ENCODE measurements at regions not wholly inside any gene's neighbourhood (a gene's known extent, or its start where the extent isn't known, plus 50 kb on each side); places are given as distances from the start of the nearest gene placed in this dataset.

GRCh38 chr2:240358821-240359397 is 76.6 kb upstream of the GPC1 start:
- H3K4me1 ChIP-seq (ENCODE audit: control insufficient read depth in 1 of 2, insufficient read depth in 2 of 2, low read length in 2 of 2): no peaks in the 10 kb centered on the region
- no peak for DNase-seq
- no peaks in the 10 kb centered on the region for H3K36me3 Mint-ChIP-seq
- WGBS (ENCODE audit: insufficient coverage): 82% methylated on average over 2 of the region's 13 CpGs
- H3K79me2 ChIP-seq (ENCODE audit: insufficient read depth, low read length): no peaks in the 10 kb centered on the region
- peaks cover 8 to 24% (median 19%) of the 10 kb centered on the region in 7 donors for H3K9me3 Mint-ChIP-seq
- no peaks in the 10 kb centered on the region for H4K20me1 ChIP-seq (ENCODE audit: insufficient read depth, low read length)
- no peak overlapping the region for H3K4me2 ChIP-seq (replicated peaks; ENCODE audit: extremely low read depth, low read length, poor library complexity, severe bottlenecking)
- no peaks in the 10 kb centered on the region for H3K36me3 ChIP-seq (replicated peaks in 1 of 2; ENCODE audit: control insufficient read depth in 1 of 2, insufficient read depth in 2 of 2, low read length in 2 of 2)
- H3K4me3 ChIP-seq (replicated peaks in 1 of 3; ENCODE audit: low read depth in 2 of 3, low read length in 3 of 3): no peak overlapping the region
- intact Hi-C loops (cut with micrococcal nuclease): no loop called here
- peaks cover 5 to 28% of the 10 kb centered on the region in 2 donors for H3K9me3 ChIP-seq (replicated peaks in 1 of 2; ENCODE audit: control insufficient read depth in 1 of 2, insufficient read depth in 1 of 2, low read length in 2 of 2)
- no peaks in the 10 kb centered on the region for H3K4me1 Mint-ChIP-seq
- H3K27ac ChIP-seq (ENCODE audit: low read depth in 1 of 2, low read length in 2 of 2): no peak overlapping the region
- H3K27ac Mint-ChIP-seq: no peak overlapping the region
- no peaks in the 10 kb centered on the region for H3K27me3 ChIP-seq (ENCODE audit: control insufficient read depth in 2 of 2, insufficient read depth in 2 of 2, low read length in 2 of 2)
- H3K4me3 Mint-ChIP-seq: no peak overlapping the region
- H2AFZ ChIP-seq (ENCODE audit: insufficient read depth, low read depth, low read length, poor library complexity, severe bottlenecking): no peak overlapping the region
- H3K9ac ChIP-seq (ENCODE audit: insufficient read depth, low read length, poor library complexity, severe bottlenecking): no peak overlapping the region
- peaks cover 2 to 9% (median 4%) of the 10 kb centered on the region in 3 donors for H3K27me3 Mint-ChIP-seq (ENCODE audit: low read depth in 3 of 3)
- TF ChIP-seq CTCF (IDR thresholded peaks at IDR 0.05): no peak

GRCh38 chr2:240359695-240360094 is 75.8 kb upstream of the GPC1 start:
- Histone ChIP-seq H3K27ac (ENCODE audit: low read depth in 1 of 2, low read length in 2 of 2) (no peak overlapping the region), H3K4me2 (replicated peaks; ENCODE audit: extremely low read depth, low read length, poor library complexity, severe bottlenecking) (no peak overlapping the region), H3K36me3 (replicated peaks in 1 of 2; ENCODE audit: control insufficient read depth in 1 of 2, insufficient read depth in 2 of 2, low read length in 2 of 2) (no peaks in the 10 kb centered on the region), H3K4me1 (ENCODE audit: control insufficient read depth in 1 of 2, insufficient read depth in 2 of 2, low read length in 2 of 2) (no peaks in the 10 kb centered on the region), H3K27me3 (ENCODE audit: control insufficient read depth in 2 of 2, insufficient read depth in 2 of 2, low read length in 2 of 2) (no peaks in the 10 kb centered on the region), H3K9ac (ENCODE audit: insufficient read depth, low read length, poor library complexity, severe bottlenecking) (no peak overlapping the region), H3K9me3 (replicated peaks in 1 of 2; ENCODE audit: control insufficient read depth in 1 of 2, insufficient read depth in 1 of 2, low read length in 2 of 2) (peaks cover 5 to 28% of the 10 kb centered on the region in 2 donors), H3K4me3 (replicated peaks in 1 of 3; ENCODE audit: low read depth in 2 of 3, low read length in 3 of 3) (no peak overlapping the region), H2AFZ (ENCODE audit: insufficient read depth, low read depth, low read length, poor library complexity, severe bottlenecking) (no peak overlapping the region), H3K79me2 (ENCODE audit: insufficient read depth, low read length) (no peaks in the 10 kb centered on the region), H4K20me1 (ENCODE audit: insufficient read depth, low read length) (no peaks in the 10 kb centered on the region)
- Mint-ChIP-seq H3K4me3 (no peak overlapping the region), H3K27me3 (ENCODE audit: low read depth in 3 of 3) (peaks cover 2 to 9% (median 4%) of the 10 kb centered on the region in 3 donors), H3K9me3 (peaks cover 8 to 23% (median 19%) of the 10 kb centered on the region in 7 donors), H3K4me1 (no peaks in the 10 kb centered on the region), H3K36me3 (no peaks in the 10 kb centered on the region), H3K27ac (no peak overlapping the region)
- DNase-seq: no peak
- intact Hi-C loops (cut with micrococcal nuclease): no loop called here
- no peak for TF ChIP-seq CTCF (IDR thresholded peaks at IDR 0.05)
- 82% methylated on average over 3 of the region's 3 CpGs for whole genome bisulfite sequencing (ENCODE audit: insufficient coverage)

All from CD14-positive monocyte (primary cell).